Urothelium cell line (cell line): ENCODE measurements at regions not wholly inside any gene's neighbourhood (a gene's known extent, or its start where the extent isn't known, plus 50 kb on each side); places are given as distances from the start of the nearest gene placed in this dataset.

Source experiments
- DNase-seq: peaks from one replicate; pipeline ENCODE4 v3.0.0; 2011; ENCODE audit warnings: low spot score, mixed read lengths
- FAIRE-seq: peaks from 2 replicates; lab custom pipeline; 2011; peaks lifted over from hg19 to GRCh38; lab: Jason Lieb, UNC

GRCh38 chr9:80448996-80449395 is 877.2 kb downstream of the TLE4 start:
- no peak for DNase-seq
- no peak for FAIRE-seq

- no peak for FAIRE-seq
- DNase-seq, result no peak
Observed at GRCh38 chr9:80447876-80448275, 876.1 kb downstream of the TLE4 start.

DNA sequence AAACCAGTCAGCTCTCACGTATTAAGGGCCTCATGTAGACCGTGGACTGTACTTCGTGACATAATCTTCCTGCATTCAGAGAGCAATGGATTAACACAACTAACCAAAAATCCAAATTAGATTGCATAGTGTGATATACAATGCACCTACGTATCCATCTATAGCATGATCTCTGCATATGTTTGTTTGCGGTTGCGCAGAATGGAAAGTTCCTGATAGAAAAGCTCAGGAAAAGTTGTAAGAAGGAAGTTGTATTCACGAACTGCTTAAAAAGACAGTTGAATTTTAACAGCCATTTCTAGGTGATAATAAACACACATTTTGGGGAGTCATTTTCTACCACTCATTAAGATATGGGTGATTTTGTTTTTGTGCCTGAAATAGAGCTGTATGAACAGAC is 869.0 kb downstream of the TLE4 start:
- no peak for DNase-seq
- no peak for FAIRE-seq

DNA sequence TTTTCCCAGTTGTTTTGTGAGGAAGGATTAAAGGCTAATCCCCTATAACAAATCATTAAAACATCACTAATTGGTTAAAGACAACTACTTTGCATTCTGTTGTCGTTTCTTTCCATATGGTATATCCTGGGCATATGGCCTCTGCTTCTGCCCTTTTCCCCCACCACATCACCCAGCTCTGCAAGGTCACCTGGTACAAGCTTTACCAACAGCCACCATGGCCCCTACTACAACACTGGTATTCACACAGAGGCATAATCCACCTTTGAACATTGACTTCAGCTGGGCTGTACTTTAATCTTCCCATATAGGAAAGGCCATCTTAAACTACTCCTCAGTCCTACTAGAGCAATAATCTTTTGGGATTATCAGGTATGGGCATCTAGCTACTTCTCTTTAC is 866.1 kb downstream of the TLE4 start:
- no peak for FAIRE-seq
- no peak for DNase-seq

DNA sequence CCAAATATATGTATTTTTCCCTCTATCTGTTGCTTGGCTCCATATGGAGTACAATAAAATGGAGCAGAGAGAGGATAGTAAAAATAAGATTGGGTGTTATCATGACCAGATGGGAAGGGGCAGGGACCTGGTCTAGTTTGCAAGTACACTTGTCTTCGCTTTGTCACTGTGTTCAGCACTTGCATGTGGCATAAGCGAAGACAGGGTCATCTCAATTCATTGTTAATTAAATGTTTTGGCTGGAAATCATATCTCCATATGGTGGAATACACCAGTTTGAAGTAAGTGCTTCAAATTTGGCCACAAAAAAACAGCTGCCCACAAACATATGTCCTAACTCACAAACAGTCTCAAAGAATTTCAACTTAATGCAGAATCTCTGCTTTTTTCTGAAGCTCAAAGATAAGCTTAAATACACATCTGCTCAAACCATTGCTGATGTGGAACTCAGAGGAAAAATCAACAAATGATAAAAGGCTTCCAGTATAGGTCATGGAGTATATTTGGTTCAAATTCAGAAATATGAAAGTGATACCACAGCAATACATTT is 865.4 kb downstream of the TLE4 start:
- no peak for FAIRE-seq
- no peak for DNase-seq

GRCh38 chr9:80435591-80435990 is 863.8 kb downstream of the TLE4 start:
- no peak for DNase-seq
- no peak for FAIRE-seq

DNA sequence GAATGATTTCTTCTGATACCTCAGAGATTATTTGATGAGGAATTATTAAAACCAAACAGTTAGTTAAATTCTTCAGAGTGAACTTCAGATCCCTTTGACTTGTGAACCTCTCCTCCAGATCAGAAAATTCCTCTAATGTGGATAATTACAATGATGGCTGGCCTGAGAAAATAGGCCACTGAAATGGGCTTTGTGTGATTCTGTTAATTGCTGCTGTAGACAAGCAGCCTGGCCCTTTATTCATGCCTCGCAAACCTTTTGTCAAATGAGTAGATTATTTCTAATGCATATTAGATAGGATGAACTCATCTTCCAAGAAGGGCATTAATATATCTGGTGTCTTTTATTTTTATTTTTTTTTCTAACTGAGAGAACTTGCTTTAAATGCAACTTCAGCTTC is 855.2 kb downstream of the TLE4 start:
- no peak for DNase-seq
- FAIRE-seq, result no peak

DNA sequence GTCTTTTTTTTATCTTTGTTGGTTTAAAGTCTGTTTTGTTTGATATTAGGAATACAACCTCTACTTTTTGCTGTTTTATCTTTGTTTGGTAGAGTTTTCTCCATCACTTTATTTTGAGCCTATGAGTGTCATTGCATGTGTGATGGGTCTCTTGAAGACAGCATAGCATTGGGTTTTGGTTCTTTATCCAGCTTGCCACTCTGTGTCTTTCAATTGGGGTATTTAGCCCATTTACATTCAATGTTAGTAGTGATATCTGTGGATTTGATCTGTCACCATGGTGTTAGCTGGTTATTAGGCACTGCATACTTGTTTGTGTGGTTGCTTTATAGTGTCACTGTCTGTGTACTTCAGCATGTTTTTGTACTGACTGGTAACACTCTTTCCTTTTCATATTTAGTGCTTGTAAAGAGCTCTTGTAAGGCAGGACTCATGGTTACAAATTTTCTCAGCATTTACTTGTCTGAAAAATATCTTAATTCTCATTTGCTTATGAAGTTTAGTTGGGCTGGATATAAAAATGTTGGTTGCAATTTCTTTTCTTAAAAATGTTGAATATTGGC is 845.5 kb downstream of the TLE4 start:
- no peak for DNase-seq

GRCh38 chr9:80410106-80410505 is 838.3 kb downstream of the TLE4 start:
- FAIRE-seq (no peak), DNase-seq (no peak)

More for the DNA sequence above, 845.5 kb downstream of the TLE4 start:
- no peak for FAIRE-seq

- DNase-seq (no peak), FAIRE-seq (no peak)
Observed at GRCh38 chr9:80407220-80407619, 835.5 kb downstream of the TLE4 start.

DNA sequence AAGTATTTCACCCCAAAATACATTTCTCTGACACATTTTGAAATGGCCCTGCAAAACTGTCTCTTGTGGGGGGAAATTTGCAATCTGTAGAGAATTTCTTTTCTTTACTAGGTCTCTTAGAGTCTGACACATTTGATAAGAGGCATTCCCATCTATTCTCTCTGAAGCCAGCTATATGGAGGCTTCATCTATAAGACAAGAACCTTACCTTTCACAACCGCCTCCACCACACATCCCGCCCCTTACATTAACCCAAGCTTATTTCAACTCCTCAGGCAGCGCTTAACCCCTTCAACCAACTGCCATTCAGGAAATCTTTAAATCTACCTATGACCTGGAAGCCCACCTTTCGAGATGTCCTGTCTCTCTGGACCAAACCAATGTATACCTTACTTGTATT is 829.5 kb downstream of the TLE4 start:
- DNase-seq, result no peak
- FAIRE-seq, result no peak

GRCh38 chr9:80400624-80401230 is 829.0 kb downstream of the TLE4 start:
- DNase-seq (no peak), FAIRE-seq (no peak)

- DNase-seq, result no peak
- FAIRE-seq, result no peak
Observed at GRCh38 chr9:80399606-80400005, 827.8 kb downstream of the TLE4 start.

DNA sequence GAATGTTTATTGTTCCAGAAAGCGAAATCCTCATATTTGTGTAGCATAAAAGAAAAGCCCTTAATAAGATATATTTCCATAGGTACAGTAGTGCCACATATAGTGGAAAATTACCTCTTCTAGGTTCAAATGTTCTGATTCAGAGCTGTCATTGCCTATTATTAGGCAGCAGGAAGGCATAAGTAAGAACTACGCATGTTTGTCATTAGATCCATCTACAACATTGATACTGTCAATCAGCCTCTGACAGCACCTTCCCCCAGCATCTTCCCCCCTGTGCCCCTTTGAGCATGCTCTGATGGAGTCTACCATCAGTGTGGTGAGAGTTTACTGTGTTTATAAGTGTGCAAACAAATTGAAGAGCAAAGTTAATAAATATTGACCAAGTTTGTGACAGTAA is 816.1 kb downstream of the TLE4 start:
- FAIRE-seq (no peak), DNase-seq (no peak)

- DNase-seq (no peak), FAIRE-seq (no peak)
Observed at GRCh38 chr9:80385246-80385645, 813.5 kb downstream of the TLE4 start.

GRCh38 chr9:80383331-80383730 is 811.6 kb downstream of the TLE4 start:
- FAIRE-seq (no peak), DNase-seq (no peak)

- DNase-seq (no peak), FAIRE-seq (no peak)
Observed at GRCh38 chr9:80382211-80382891, 810.6 kb downstream of the TLE4 start.

GRCh38 chr9:80380301-80380700 is 808.5 kb downstream of the TLE4 start:
- DNase-seq, result no peak
- no peak for FAIRE-seq

DNA sequence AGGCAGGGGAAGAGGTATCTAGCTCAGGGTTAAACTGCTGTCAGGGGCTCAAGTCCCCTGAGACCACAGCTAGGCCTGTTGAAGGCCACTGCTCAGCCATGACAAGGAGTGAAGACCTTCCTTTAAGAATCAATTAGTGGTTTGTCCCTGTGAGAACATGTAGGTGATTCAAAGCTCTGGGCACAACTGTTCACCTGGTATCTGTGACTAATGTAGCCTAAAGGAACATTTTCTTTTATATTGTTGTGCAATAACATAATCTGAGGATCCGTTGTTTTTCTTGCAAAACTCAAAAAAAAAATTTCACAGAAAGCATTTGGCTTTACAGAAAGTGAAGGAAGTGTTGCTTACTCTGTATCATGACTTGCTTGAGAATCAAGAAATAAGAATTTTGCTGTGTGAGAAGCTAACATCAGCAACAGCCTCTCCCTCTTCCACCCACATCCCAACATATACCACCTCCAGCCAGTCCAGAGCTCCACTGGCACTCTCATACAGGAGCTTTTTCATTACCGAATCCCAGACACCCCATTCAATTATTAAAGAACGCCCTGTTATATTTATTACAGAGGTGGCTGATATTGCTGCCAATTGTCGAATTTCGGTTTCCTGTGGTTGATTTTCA is 807.0 kb downstream of the TLE4 start:
- DNase-seq (no peak), FAIRE-seq (no peak)

GRCh38 chr9:80376180-80376579 is 804.4 kb downstream of the TLE4 start:
- FAIRE-seq, result no peak
- no peak for DNase-seq

DNA sequence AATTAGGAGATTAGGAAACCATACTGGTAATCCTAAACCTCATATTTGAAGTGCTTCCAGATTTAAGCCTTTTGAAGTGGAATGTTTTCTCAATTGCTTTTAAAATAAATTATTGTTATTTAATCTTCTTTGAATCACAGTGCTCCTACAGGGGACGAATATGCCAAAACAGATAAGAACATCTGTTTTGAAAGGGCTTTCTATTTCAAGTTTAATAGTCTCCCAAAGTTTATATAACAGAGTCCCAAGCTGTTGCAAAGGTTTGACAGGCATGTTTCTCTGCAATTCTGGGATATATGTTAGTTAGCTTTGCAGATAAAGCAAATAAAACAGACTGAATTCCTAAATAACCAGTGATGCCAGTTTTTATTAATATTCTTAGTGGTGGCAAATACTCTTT is 803.7 kb downstream of the TLE4 start:
- FAIRE-seq (no peak), DNase-seq (no peak)

DNA sequence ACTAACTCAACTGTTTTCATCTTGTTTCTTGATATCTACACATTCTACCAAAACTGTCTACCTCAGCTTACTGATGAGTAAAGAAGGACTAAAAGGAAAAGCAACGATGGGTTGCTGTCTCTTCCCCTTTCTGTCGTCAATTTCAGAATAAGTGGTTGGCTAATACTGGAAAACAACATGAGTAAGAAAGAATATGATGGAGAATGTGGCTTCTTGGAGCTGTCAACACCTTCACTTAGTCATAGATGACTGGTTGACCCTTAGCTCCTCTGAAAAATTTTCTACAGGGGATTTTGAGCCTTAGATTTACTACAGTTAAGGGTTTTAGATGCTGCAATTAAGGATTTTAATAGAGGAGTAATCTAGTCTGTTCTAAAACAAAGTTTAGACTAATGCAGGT is 797.9 kb downstream of the TLE4 start:
- no peak for DNase-seq
- FAIRE-seq, result no peak
